Mesendoderm (in vitro differentiated cells): ENCODE measurements at regions not wholly inside any gene's neighbourhood (a gene's known extent, or its start where the extent isn't known, plus 50 kb on each side); places are given as distances from the start of the nearest gene placed in this dataset.
"Not testable (repeated sequence)": the region's sequence is repeated elsewhere in the genome, so short reads cannot be mapped to it uniquely, and the experiment has no call there.

Experiments used
- DNase-seq: peaks from one replicate; pipeline ENCODE4 v3.0.0; 2013
- H2AK5ac ChIP-seq: 2 replicates; pipeline ENCODE4 v1.6.1; 2013; ENCODE audit warnings: low read length, inconsistent platforms
- H2BK120ac ChIP-seq: 2 replicates; pipeline ENCODE4 v1.6.1; 2013; ENCODE audit warnings: low read depth, mild to moderate bottlenecking, low read length, moderate library complexity, mixed read lengths
- H2BK15ac ChIP-seq: replicated peaks from 2 replicates; pipeline ENCODE4 v1.6.1; 2013; ENCODE audit warnings: low read depth, mild to moderate bottlenecking, moderate library complexity
- H2BK5ac ChIP-seq: 2 replicates; pipeline ENCODE4 v1.6.1; 2013; ENCODE audit warnings: low read length, inconsistent platforms
- H3K18ac ChIP-seq: 2 replicates; pipeline ENCODE4 v1.6.1; 2013; ENCODE audit warnings: mild to moderate bottlenecking, low read length, mixed read lengths
- H3K23ac ChIP-seq: one replicate; pipeline ENCODE4 v1.6.1; 2013; ENCODE audit warnings: low read length
- H3K27ac ChIP-seq: 2 replicates; pipeline ENCODE4 v1.5.1; 2013; ENCODE audit warnings: low read depth, mild to moderate bottlenecking, inconsistent platforms, low read length, moderate library complexity
- H3K27me3 ChIP-seq: 2 replicates; pipeline ENCODE4 v1.6.1; 2013; ENCODE audit warnings: low read length, control low read depth, mild to moderate bottlenecking, inconsistent platforms; ENCODE audit not compliant: insufficient read depth, poor library complexity
- H3K36me3 ChIP-seq: 2 replicates; pipeline ENCODE4 v1.6.1; 2013; ENCODE audit warnings: low read length, inconsistent platforms; ENCODE audit not compliant: control insufficient read depth, insufficient read depth
- H3K4ac ChIP-seq: one replicate; pipeline ENCODE4 v1.6.1; 2013; ENCODE audit warnings: low read depth, mild to moderate bottlenecking, low read length, moderate library complexity
- H3K4me1 ChIP-seq: 2 replicates; pipeline ENCODE4 v1.6.1; 2013; ENCODE audit warnings: low read depth, low read length, inconsistent platforms; ENCODE audit not compliant: control insufficient read depth
- H3K4me2 ChIP-seq: 2 replicates; pipeline ENCODE4 v1.6.1; 2013; ENCODE audit warnings: low read length
- H3K4me3 ChIP-seq: 2 replicates; pipeline ENCODE4 v1.5.1; 2013; ENCODE audit warnings: mild to moderate bottlenecking, low read length
- H3K56ac ChIP-seq: one replicate; pipeline ENCODE4 v1.6.1; 2013; ENCODE audit warnings: low read length
- H3K79me1 ChIP-seq: 2 replicates; pipeline ENCODE4 v1.6.1; 2013; ENCODE audit warnings: low read length, inconsistent platforms
- H3K79me2 ChIP-seq: 2 replicates; pipeline ENCODE4 v1.6.1; 2013; ENCODE audit warnings: mild to moderate bottlenecking, low read length; ENCODE audit not compliant: control insufficient read depth, insufficient read depth
- H3K9ac ChIP-seq: 2 replicates; pipeline ENCODE4 v1.6.1; 2013; ENCODE audit warnings: low read length, inconsistent platforms
- H4K5ac ChIP-seq: one replicate; pipeline ENCODE4 v1.6.1; 2013; ENCODE audit warnings: low read length
- H4K8ac ChIP-seq: one replicate; pipeline ENCODE4 v1.6.1; 2013; ENCODE audit warnings: low read depth, mild to moderate bottlenecking, control low read depth, low read length, moderate library complexity
- WGBS: extraction: QIAGEN DNeasy Blood & Tissue Kit; methylation state at CpG from one replicate; pipeline ENCODE4 v1.1.7; 2013; ENCODE audit warnings: low lambda C conversion rate, missing lambda C conversion rate; ENCODE audit not compliant: insufficient coverage; ENCODE audit errors: extremely low coverage; 5-methylcytosine and 5-hydroxymethylcytosine counted together

DNA sequence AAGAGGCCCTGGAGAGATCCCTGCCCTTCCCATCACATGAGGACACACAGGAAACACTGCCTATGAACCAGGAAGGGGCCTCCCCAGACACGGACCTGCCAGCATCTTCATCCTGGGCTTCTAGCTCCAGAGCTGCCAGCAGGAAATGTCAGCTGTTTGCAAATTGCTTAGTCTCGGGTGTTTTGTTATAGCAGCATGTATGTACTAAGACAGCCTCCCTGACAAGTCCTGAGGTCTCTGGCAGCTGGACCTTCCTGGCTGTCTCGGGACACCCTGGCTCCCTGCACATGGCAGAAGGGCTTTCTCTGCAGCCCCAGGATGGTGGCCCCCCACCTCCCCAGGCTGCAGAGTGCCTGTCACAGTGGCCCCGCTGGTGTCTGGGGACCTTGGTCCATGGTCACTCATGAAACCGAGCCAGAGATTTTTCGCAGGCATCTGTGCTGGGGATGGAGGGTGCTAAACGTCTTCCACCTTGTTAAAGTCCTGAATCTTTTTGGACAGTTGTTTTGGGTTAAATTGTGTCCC is 153.4 kb downstream of the NPIPB11 start:
- not testable (repeated sequence) for H3K4me2 ChIP-seq, H3K4ac ChIP-seq, H3K18ac ChIP-seq, H3K56ac ChIP-seq, H4K8ac ChIP-seq, H2BK120ac ChIP-seq, H2BK15ac ChIP-seq, H3K4me1 ChIP-seq, H3K23ac ChIP-seq, H2AK5ac ChIP-seq, H3K4me3 ChIP-seq, H3K27me3 ChIP-seq, H4K5ac ChIP-seq, DNase-seq, H3K36me3 ChIP-seq, H2BK5ac ChIP-seq, H3K79me1 ChIP-seq, H3K27ac ChIP-seq, H3K79me2 ChIP-seq, H3K9ac ChIP-seq
- WGBS = no CpG with 5 or more reads among the region's 7 CpGs

- not testable (repeated sequence) for H3K27ac ChIP-seq, H3K23ac ChIP-seq, H2BK15ac ChIP-seq, H2BK120ac ChIP-seq, H4K5ac ChIP-seq, H3K4me1 ChIP-seq, H3K79me1 ChIP-seq, H4K8ac ChIP-seq, H3K79me2 ChIP-seq, H3K4me3 ChIP-seq, H2BK5ac ChIP-seq, H3K27me3 ChIP-seq, H3K36me3 ChIP-seq, DNase-seq, H3K18ac ChIP-seq, H3K4ac ChIP-seq, H3K56ac ChIP-seq, H3K4me2 ChIP-seq, H3K9ac ChIP-seq, H2AK5ac ChIP-seq
- WGBS = no CpG with 5 or more reads among the region's 14 CpGs
Observed at GRCh38 chr16:29252311-29252710, 154.2 kb downstream of the NPIPB11 start.

GRCh38 chr16:29251571-29252011 is 154.9 kb downstream of the NPIPB11 start:
- not testable (repeated sequence) for H4K8ac ChIP-seq, H3K18ac ChIP-seq, H3K23ac ChIP-seq, H2AK5ac ChIP-seq, H2BK120ac ChIP-seq, H3K4me2 ChIP-seq, H3K36me3 ChIP-seq, H3K79me2 ChIP-seq, H3K27me3 ChIP-seq, H3K79me1 ChIP-seq, H3K27ac ChIP-seq, H3K4me1 ChIP-seq, H2BK5ac ChIP-seq, H3K4ac ChIP-seq, H2BK15ac ChIP-seq, H4K5ac ChIP-seq, H3K4me3 ChIP-seq, H3K9ac ChIP-seq
- peak; percentile 48 for DNase-seq
- no CpG with 5 or more reads among the region's 21 CpGs for WGBS
- H3K56ac ChIP-seq = peak overlapping the region; percentile 30

GRCh38 chr16:29250923-29251434 is 155.5 kb downstream of the NPIPB11 start:
- not testable (repeated sequence) for H2AK5ac ChIP-seq, DNase-seq, H2BK15ac ChIP-seq, H3K23ac ChIP-seq, H2BK5ac ChIP-seq, H3K4me3 ChIP-seq, H3K27me3 ChIP-seq, H4K5ac ChIP-seq, H3K9ac ChIP-seq, H3K4ac ChIP-seq, H3K4me2 ChIP-seq, H3K36me3 ChIP-seq, H3K4me1 ChIP-seq, H3K56ac ChIP-seq, H2BK120ac ChIP-seq, H3K79me1 ChIP-seq, H3K79me2 ChIP-seq, H3K27ac ChIP-seq, H3K18ac ChIP-seq, H4K8ac ChIP-seq
- no CpG with 5 or more reads among the region's 19 CpGs for WGBS

- not testable (repeated sequence) for H3K27me3 ChIP-seq, H3K4me3 ChIP-seq, H3K36me3 ChIP-seq, H3K79me2 ChIP-seq, H2BK5ac ChIP-seq, H2AK5ac ChIP-seq, H3K56ac ChIP-seq, H2BK120ac ChIP-seq, DNase-seq, H3K27ac ChIP-seq, H3K4me1 ChIP-seq, H4K8ac ChIP-seq, H3K23ac ChIP-seq, H3K79me1 ChIP-seq, H3K9ac ChIP-seq, H2BK15ac ChIP-seq, H3K4me2 ChIP-seq, H3K4ac ChIP-seq, H4K5ac ChIP-seq, H3K18ac ChIP-seq
- no CpG with 5 or more reads among the region's 3 CpGs for WGBS
Observed at GRCh38 chr16:29250469-29250868, 156.0 kb downstream of the NPIPB11 start.

- not testable (repeated sequence) for DNase-seq, H3K79me1 ChIP-seq, H3K4me3 ChIP-seq, H3K4me1 ChIP-seq, H3K23ac ChIP-seq, H3K36me3 ChIP-seq, H3K4ac ChIP-seq, H2BK120ac ChIP-seq, H4K8ac ChIP-seq, H2AK5ac ChIP-seq, H3K9ac ChIP-seq, H3K27me3 ChIP-seq, H3K56ac ChIP-seq, H3K4me2 ChIP-seq, H3K79me2 ChIP-seq, H2BK15ac ChIP-seq, H3K27ac ChIP-seq, H4K5ac ChIP-seq, H2BK5ac ChIP-seq, H3K18ac ChIP-seq
- WGBS = no CpG with 5 or more reads among the region's 8 CpGs
Observed at GRCh38 chr16:29248940-29249318, 157.6 kb downstream of the NPIPB11 start.
